NCI-H82 treated with DMSO at 0.1 percent for 48 hours (cell line): ENCODE measurements at regions not wholly inside any gene's neighbourhood (a gene's known extent, or its start where the extent isn't known, plus 50 kb on each side); places are given as distances from the start of the nearest gene placed in this dataset.
A peak's percentile ranks its signal among the peaks of the same experiment; 100 is the strongest.
"Not testable (repeated sequence)": the region's sequence is repeated elsewhere in the genome, so short reads cannot be mapped to it uniquely, and the experiment has no call there.

ENCODE experiments used
- DNase-seq: peaks from one replicate; lab custom pipeline; 2025; ENCODE audit not compliant: unreplicated experiment; lab: John Stamatoyannopoulos, UW

DNA sequence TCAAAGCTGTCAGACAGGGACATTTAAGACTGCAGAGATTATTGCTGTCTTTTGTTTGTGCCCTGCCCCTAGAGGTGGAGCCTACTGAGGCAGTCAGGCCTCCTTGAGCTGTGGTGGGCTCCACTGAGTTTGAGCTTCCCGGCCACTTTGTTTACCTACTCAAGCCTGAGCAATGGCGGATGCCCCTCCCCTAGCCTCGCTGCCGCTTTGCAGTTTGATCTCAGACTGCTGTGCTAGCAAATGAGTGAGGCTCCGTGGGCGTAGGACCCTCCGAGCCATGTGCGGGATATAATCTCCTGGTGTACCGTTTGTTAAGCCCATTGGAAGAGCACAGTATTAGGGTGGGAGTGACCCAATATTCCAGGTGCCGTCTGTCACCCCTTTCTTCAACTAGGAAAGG, 1835.5 kb upstream of the PIK3C3 start:
- not testable (repeated sequence) for DNase-seq

DNA sequence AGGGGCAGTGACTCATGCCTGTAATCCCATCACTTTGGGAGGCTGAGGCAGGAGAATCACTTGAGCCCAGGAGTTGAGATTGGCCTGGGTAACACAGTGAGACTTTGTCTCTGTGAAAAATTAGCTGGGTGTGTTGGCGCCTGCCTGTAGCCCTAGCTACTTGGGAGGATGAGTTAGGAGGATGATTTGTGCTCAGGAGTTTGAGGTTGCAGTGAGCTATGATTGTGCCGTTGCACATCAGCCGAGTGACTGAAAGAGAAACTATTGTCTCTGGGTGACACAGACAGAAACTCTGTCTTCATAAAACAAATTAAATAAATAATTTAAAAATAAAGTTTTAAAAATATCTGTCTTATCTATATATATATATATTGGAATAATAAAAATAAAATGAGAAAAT, 1844.6 kb upstream of the PIK3C3 start:
- no peak for DNase-seq

DNA sequence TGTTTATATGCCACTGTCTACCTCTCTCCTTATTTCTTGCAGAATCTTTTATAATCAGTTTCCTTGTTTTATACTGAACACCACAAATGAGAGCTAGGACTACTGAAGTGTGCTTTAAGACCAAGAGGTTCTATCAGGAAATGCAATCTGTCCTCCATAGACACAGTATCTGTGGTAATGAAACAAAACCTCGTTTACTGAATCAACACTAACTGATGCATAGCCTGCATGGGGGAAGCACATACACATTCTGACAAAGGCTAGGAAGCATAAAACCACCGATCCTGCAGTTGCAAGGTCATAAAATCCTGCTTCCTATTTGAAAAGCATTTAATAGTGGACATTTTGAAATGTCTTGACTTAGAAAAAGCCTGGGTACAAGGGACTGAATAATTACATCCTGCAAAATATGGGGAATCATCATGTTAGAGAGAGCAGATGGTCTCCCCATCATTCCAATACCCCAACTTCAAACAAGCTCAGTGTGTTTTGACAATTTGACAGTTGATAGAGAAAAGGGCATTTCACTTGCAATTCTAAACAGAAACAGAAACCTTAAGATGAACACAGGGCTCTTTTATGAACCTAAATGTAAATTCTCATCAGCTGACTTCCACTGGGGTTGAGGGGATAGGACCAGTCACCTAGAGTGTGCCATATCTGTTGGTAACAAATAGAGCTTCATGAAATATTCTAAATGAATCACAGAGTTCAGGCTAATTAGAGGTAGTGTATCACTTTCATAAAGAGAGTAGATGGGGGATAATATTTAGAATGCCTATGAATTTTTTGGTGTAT, 1845.6 kb upstream of the PIK3C3 start:
- no peak for DNase-seq

DNA sequence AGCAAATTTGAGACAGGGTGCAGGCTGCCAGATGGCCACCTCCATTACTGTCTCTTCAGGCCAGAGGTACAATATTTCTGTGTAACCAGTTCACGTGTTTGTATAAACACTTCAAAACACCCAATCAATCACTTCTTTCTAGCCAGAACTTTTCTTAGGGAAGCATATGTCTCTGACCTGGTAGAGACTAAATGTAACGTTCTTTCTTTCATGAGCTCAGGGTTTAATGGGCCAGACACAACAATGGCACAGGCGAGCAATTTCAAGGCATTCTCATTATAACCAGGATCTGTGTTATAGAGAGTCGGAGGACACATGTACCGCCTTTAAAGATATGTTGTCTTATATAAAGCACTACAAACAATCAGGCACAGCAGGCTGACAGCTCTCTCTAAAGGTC, 1846.4 kb upstream of the PIK3C3 start:
- no peak for DNase-seq

DNA sequence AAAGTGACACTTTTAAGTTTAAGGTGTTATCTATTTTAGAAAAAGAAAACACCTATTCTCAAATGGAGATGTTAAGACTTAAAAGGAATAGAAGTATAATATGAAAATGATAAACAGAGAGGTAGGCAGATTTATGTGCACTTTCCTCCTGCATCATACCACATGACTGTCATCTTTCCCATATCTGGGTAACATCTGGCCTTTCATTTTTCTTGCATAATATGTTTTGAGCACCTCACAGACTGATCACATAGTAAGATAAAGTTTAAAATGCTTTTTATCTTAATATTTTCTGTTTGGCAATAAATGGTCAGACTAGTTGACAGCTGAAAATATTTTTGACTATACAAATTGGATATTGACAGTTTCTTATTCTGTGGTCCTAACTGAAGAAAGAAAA, 1852.1 kb upstream of the PIK3C3 start:
- DNase-seq, result no peak

DNA sequence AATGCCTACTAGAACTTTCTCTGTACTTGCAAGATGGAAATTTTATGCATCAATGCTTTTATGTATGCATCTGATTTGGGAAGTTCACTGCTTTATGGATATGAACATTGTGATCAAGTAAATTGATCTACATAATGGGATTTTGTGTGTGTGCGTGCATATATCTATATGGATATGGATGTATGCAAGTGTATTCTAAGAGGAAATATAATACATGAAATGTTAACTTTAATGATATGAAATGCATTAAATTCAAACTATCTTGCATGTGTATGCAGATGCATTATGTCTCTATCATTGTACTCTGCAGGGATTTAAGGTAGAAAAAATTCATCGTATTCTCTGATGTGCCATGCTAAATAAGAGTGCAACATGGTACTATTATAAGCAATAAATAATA, 1855.4 kb upstream of the PIK3C3 start:
- DNase-seq, result no peak

DNA sequence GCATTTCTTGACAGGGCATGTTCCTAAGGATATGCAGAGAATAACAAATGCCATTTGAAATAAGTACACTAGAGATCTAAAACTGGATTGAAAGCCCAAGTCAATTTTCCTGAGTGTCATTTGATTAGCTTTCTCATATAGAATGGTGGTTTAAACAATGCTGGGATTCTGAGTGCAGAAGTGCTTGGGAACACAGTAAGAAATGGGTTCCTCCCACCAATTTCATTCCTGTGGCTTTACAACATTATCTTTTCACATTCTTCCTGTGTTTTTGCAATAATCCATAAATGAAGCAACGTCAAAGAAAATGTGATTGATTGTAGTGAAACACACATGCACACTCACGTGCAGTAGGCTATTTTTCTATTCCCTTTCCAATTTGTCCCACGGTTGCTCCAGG, 1858.4 kb upstream of the PIK3C3 start:
- DNase-seq, result no peak

DNA sequence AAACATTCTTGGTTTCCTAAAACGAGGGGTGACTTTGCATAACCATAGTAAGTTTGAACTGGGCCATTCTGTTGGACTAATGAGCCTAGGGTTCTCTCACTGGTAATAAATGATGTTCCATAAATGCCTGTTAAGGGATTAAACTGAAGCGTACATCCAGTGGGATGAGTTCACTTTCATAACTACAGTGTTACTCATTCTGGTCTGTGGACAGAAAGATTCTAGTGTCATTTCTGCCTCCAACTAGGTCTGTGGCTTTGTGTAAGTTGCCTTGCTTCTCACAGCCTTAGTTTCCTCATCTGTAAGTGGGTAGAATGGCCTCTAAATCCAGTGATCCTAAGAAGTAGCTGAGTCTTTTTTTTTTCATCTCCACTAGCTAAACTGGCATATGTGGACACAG, 1860.6 kb upstream of the PIK3C3 start:
- DNase-seq, result no peak

DNA sequence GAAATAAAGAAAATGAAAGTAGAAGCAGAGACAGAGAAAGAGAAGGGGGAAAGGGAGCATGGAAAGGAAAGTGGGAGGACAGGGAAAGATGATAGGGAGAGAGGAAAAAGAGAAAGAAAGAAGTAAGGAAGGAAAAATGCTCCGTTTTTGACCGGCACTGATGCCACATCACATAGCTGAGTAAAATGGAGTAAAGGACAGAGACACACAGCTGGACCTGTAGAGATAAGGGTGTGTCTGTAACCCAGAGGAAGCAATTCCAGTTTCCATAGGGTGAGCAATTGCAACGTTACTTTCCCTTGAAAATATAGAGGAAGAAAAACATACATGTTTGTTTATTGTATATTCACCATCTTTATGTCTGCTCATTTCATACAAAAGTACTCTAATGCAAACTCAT, 1866.9 kb upstream of the PIK3C3 start:
- DNase-seq, result no peak

DNA sequence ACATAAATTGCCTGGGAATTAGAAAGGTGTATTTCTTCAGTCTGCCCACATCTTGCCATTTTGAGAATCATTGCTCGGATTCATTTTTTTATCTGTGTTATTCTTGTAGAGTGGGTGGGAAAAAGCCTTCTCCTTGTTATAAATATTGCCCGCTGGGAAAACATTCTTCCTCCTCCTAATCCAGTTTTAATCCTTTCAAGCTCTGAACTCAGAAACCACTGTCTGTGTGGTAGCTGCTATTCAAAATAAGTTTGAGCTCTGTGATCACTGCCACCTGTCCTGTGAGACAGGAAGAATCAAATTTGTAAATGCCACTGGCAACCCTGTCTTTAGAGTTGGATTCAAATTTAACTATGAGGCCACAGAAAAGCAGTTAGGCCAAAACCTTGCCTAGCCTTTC, 1875.2 kb upstream of the PIK3C3 start:
- DNase-seq, result peak; percentile 52

DNA sequence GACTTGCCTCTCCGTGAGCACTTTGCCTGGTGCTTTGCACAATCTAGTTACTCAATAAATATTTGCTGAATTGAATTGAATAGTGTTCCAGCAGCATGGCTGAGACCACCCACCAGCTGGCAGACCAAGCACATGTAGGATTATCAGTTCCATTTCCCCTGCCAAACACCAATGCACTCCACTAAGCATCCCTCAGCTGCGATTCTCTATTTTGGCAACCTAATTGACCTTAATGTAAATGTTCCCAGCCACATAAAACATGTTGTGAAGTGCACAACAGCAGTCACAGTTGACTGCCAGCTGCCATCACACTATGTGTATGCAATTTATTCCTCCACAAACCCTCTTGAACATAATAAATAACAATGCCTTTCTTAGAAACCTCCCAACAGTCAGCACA, 1879.4 kb upstream of the PIK3C3 start:
- DNase-seq, result no peak

DNA sequence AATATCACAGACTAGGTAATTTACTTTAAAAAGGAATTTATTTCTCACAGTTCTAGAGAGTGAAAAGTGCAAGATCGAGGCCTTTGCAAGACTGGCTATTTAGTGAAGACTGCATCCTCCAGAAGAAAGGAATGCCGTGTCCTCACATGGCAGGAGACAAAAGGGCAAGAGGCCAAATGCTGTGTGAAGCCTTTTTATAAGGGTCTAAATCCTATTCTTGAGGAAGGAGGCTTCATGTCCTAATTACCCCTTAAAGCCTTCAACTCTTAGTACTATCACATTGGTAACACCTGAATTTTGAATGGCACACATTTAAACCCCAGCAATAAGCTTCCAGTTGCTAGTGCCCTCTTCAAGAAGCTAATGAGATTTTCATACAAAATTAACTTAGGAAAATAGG, 1882.3 kb upstream of the PIK3C3 start:
- DNase-seq, result peak; percentile 91

DNA sequence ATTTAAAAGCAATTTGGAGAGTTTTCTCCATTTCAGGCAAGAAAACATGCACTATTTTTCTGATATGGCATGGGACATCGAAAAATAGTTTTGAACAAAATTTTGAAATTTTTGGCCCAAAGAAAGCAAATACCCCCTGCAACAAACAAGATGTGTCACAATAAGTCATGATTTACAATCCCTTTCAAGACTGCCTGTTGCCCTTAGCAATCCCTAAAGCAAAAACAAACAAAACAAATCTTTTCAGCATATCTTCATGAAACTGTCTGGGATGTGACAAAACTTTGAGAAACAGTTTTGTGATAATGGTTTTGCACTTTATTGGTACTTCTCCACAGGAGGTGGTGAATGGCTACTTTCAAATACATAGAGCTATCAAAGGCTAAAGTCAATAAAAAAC, 1888.7 kb upstream of the PIK3C3 start:
- DNase-seq, result no peak

DNA sequence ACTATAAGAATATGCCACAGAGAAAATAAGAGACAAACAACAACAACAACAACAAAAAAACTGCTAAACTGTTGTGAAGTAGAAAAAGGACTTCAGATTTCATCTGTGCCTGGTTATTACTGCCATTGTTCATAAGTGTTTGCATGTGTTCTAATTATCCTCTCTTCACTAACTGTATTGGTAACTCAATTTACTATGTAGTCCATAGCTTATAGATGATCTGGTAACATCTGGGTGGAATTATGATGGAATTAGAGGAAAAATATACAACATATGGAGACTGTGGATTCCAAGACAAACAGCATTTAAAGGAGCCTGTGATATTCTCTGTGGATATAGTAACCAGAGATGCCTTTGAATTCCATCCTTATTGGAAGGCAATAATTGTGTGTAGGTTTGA, 1891.5 kb upstream of the PIK3C3 start:
- no peak for DNase-seq

DNA sequence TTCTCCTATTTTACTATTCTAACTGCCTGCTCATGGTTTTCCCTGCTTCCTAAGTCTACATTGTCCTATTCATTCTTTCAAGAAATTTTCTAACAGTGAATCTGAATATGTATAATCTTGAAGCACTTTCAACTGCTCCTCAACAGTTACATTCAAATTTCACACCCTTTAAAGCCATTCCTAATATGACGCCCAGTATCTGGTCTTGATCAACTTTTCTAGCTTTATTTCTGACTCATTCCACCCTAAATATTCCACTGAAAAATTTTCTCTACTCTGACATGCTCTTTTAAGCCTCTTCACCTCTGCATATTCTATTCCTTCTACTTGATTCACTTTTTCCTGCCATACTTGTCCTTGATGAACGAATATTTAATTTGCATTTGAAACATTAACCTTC, 1893.9 kb upstream of the PIK3C3 start:
- DNase-seq, result no peak

DNA sequence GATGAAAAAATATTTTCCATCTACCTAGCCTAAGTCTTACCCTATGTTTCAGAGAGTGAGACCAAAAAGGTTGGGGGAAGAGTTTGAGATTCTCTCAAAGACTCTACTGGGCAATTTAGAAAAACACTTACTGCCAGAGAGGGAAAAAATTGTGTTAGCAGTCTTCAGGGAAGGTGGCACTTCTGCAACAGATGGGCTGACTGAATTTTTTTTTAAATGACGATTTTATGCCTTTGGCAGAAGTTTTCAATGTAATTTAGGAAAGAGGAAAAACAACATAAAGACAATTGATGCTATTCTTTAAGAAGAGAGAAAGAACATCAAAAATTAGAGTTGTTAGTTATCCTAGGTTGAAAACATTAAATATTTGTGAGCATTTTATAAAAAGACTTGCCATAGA, 1894.5 kb upstream of the PIK3C3 start:
- no peak for DNase-seq

DNA sequence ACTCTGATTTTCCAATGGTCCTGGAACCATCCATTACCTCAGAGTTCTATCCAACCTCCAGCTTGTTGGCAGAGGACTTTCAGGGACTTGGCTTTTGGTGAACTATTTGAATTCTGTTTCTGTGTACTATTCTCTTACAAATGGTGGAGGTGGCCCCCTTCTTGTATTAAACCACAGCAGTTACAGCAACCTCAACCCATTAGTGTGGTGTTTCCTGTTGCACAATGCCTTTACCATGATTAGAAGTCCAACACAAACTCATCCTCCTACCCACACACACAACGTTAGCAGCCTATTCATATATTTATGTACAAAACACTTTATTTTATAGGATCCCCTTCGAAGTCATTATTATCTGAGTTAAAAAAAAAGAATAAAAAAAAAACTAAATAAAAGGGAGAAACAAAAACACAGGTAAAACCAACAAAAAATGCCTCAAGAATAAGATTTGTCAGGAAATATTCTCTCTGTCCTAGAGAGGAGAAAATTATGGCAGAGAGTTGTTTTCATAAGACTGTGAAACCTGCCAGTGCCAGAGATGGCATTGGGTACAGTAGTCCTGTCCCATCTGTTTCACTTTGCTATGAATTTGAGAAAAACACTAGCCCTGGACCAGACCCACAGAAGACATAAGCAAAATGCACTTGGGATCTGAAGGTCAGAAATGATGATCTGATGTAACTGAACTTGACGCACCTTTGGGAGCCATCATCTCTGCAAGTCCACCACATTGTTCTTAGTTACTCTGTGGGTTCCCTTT, 1896.0 kb upstream of the PIK3C3 start:
- DNase-seq, result no peak

DNA sequence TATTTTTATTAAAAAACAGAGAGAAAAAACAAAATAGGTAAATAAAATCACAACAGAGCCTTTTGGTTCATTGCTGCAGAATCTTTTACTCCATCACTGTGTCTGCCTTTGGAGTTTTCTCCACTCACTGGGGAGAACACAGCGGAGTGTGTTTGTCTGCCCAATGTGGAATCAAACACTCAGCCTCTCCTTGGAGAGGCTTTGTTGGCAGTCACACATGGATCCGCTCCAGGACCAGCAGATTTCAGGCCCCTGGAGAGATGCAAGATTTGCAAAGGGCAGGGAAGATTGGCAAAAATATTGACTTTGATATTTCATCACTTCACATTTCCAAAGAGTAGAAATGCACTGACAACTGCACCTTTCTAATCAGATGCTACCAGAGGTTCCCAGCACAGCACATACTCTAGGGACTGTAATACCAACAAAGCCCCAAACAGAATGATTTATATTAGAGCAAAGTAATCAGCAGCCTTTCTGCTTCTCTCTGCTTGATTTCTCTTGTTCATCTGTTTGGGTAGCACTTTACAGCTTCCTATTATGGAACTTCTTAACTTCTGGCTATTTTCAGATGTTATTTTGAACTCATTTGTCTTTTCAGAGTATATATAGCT, 1898.8 kb upstream of the PIK3C3 start:
- DNase-seq, result no peak

DNA sequence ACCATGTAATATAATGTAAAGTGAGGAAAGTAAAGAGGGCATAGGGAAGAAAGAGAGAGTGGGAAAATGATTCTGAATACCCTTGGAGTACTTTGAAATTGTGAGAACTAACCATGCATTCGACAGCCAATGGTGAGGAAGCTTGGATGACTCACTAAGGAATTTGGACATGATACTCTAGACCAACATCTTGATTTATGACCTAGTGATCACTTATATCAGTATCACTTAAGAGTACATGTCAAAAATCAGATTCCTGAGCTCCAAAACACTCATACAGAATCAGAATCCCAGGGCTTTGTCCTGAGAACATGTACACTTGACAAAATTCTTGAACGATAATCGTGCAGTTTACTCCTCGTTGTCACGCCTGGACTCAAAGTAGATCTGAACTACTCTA, 1899.8 kb upstream of the PIK3C3 start:
- no peak for DNase-seq

DNA sequence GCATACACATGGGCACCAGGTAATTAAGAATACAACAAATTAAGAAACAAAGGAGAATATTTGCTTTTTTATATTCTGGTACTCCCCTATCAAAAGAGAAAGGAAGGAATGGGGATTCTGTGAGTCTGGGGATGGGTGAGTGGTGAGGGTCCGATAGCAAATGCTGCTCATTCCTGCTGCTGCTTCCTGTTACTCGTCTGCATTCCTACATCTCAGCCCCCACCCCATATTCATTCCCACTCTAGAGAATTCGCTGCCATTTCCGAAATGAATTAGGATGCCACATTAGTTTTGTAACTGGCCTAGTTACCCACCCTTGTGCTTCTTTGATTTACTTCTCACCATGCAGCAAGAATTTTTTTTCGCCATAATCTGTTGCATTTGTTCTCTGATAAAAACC, 1905.3 kb upstream of the PIK3C3 start:
- DNase-seq, result no peak

DNA sequence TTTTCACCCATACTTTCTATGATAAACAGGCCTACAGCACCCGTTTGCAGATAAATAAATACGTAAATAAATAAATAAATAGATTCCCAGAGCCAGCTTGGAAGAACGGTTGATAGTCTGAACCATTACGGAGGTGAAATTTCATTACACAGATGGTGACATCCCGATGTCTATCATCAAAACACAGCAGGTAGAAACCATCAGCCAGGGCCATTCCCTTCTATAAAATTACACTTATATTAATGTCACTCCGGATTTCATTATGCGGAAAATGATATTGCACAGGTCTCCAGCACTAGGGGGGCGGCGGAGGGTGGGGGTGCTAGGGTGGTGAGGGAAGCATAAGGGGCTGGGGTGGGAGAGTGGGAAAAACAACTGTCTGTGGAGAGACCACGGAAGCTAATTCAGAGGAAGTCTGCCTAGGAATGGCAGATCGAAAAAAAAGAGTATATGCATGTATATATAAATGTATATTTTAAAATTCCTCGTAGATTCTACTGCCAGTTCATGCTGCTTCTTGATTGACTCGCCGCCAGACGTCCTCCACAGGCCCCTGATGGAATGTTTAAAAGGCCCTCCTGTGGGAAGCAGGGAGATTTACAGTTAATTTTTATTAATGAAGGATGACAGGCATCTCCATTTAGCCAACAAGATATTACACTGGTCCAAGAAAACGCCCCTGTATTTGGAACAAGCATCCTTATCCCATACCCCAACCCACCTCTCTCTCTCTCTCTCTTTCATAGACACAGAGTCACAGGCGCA, 1906.0 kb upstream of the PIK3C3 start:
- no peak for DNase-seq

DNA sequence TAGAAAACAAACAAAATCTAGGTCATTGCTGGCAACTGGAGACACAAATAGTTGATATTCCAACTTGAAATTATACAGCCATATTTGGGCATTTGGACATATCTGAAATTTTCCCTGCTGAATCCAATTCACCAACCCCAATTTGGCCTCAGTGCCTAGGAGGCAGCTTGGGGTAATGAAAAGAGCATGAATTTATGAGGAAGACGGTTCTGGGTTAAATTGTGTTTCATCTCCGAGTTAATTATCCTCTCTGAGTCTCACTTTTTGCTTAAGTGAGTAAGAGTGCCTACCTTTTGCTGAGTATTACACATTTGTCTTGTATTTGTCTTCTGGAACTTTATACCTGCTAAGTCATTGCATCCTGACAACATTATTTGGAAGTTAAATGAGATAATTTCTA, 1906.8 kb upstream of the PIK3C3 start:
- DNase-seq, result no peak
